ENCODE measurements at regions not wholly inside any gene's neighbourhood (a gene's known extent, or its start where the extent isn't known, plus 50 kb on each side); places are given as distances from the start of the nearest gene placed in this dataset.
"Not testable (repeated sequence)": the region's sequence is repeated elsewhere in the genome, so short reads cannot be mapped to it uniquely, and the experiment has no call there.

DNA sequence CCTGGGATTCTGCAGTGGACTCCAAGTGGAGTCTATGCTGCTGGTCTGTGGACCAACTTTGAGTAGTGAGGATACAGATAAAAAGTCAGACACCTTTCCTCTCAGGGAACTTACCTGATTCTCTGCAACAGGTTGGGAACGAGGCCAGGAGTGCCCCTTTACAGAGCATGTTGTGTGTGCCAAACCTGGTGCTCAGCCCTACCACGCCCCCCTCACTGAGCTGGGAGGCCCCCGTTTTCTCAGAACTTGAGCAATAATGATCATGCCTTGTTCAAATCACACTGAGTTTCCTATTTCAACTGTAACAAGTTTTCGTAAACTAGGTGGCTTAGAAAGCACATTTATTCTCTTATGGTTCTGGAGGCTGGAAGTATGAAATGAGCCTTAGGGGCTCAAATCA is 182.0 kb downstream of the COPRS start:
- no peak for DNase-seq

- DNase-seq: not testable (repeated sequence)
Observed at GRCh38 chr17:31675392-31675791, 183.7 kb downstream of the COPRS start.

GRCh38 chr17:31674717-31675349 is 184.2 kb downstream of the COPRS start:
- DNase-seq: peak; percentile 27

DNA sequence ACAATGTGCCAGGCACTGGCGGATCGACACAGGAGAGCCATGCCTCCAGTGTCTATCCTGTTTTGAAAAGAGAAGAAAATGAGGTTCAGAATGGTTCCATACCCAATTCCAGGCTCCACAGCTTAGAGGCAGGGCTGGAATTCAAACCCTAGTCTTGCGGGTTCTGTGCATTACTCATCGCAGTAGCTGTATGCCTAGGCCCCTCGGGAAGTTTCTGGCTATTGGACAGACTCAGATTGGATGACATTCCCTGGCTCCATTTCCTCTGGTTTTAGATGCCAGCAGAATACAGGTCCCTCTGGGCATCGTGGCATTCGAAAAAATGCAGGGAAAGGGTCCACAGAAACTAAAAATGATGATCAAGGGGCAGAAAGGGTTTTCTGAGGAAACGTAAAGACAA is 184.7 kb downstream of the COPRS start:
- DNase-seq: peak; percentile 53

DNA sequence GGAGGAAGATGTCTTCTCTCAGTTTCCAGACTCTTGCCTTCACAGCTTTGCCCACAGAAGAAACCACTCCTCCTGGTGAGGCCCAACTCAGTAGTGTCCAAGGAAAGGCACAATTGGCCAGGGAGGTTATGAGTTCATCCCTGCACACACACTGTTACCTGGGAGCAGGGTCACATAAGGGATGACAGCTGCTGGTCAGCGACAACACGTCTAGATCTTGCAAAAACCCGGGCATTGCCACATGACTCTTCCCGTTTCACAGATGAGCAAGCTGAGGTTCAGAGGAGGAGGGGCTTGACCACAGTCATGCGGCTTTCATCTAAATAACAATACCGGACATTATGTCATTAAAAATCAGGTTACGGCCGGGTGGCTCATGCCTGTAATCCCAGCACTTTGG is 186.0 kb downstream of the COPRS start:
- no peak for DNase-seq

- DNase-seq: peak; percentile 28
Observed at GRCh38 chr17:31672161-31672819, 186.8 kb downstream of the COPRS start.

DNA sequence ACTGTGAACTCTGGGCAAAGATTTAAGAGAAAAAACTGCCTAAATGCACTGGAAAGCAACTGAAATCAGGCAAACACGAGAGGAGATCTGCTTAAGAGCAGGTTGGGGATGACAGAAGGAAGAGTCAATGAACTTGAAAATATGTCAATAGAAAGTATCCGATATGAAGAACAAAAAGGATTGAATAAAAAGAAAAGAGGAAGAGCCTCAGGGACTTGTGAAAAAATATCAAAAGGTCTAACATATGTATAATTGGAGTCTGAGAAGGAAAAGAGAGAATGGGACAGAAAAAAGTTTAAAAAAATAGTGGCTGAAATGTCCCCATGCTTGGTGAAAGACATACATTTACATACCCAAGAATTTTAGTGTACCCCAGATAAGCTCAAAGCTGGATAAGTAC is 195.5 kb downstream of the COPRS start:
- DNase-seq: no peak

DNA sequence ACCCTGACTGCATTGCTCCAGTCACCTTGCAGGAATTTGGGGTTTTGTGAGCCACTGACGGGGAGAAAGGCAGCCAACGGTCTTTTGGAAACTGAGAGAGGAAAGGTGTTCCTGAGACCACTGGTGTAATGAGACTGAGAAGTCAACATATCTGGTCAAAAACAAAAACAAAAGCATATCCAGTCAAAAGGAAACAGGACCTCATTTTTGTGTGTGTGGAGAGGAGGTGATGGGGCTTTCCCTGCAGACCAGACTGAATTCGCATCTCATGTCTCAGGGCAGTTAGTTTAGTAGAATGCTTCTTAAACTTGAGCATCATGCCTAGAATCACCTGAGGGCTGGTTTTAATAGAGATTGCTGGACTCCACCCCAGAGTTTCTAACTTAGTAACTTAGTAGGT is 198.4 kb downstream of the COPRS start:
- no peak for DNase-seq

GRCh38 chr17:31657876-31658275 is 201.2 kb downstream of the COPRS start:
- DNase-seq: no peak

- DNase-seq: no peak
Observed at GRCh38 chr17:31654936-31655335, 204.1 kb downstream of the COPRS start.

- no peak for DNase-seq
Observed at GRCh38 chr17:31653691-31654090, 205.4 kb downstream of the COPRS start.

- no peak for DNase-seq
Observed at GRCh38 chr17:31650756-31651520, 208.1 kb downstream of the COPRS start.

DNA sequence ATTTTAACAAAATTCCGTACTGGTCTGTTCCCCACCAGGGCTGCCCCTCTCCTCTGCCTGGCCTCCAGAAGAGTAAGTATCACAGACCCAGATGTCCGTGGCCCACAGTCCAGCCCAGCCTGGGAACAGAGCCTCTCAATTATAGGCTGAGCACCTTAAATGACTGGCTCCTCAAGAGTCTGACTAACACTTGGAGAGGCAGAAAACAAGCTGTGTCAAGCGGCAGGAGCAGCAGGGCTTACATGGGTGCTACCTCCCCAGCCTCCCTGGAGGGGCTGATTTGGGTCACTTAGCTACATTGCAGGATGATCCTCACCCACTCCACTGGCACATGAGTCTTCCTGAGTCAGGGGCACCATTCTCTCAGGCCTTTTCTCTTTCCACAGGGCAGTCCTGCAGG is 209.7 kb downstream of the COPRS start:
- DNase-seq: no peak

- DNase-seq: no peak
Observed at GRCh38 chr17:31647661-31648060, 211.4 kb downstream of the COPRS start.

DNA sequence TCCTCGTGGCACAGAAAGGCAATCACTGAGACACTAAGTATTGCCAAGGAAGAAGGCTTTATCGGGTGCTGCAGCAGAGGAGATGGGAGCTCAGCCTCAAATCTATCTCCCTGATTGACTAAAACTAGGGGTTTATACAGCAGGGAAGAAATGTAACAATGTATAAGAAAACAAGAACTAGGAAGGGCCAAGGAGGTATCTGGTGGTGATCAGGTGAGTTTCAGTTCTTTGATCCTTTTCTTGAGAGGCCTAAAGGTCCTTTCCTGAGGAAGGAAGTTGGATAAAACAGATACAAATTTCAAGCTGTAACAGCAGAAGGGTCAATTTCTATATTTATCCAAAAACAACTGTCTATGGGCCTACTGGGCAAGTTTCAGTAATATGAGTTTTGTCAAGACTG is 212.4 kb downstream of the COPRS start:
- no peak for DNase-seq

- no peak for DNase-seq
Observed at GRCh38 chr17:31645351-31645750, 213.7 kb downstream of the COPRS start.

DNA sequence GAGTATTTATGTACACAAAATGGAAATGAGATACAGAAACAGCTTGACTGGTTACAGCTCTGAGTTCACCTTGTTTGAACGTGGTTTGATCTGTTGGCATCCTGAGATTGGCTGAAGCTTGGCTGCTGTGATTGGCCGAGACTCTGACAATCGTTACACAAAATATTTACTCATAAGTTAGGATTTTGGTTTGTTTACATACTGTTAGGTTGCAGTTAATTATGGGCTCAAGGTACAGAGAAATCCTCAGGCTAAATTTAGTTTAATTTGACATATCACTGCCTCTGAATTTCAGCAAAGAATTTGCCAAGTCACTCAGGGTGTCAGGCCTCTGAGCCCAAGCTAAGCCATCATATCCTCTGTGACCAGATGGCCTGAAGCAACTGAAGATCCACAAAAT is 227.3 kb downstream of the COPRS start:
- DNase-seq: no peak

DNA sequence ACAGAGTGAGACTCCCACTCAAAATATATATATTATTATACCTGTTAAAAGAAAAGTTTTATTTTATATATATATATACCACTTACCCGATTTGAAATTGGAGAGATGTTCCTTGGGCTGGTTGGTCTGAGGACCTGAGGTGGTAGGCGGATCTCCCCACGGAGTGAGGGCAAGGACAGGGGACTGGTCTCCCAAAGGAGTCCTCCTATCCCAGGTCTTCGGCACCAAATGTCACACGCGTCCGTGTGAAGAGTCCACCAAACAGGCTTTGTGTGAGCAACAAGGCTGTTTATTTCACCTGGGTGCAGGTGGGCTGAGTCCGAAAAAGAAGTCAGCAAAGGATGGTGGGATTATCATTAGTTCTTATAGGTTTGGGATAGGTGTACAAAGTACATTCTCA is 228.2 kb downstream of the COPRS start:
- DNase-seq: not testable (repeated sequence)

DNA sequence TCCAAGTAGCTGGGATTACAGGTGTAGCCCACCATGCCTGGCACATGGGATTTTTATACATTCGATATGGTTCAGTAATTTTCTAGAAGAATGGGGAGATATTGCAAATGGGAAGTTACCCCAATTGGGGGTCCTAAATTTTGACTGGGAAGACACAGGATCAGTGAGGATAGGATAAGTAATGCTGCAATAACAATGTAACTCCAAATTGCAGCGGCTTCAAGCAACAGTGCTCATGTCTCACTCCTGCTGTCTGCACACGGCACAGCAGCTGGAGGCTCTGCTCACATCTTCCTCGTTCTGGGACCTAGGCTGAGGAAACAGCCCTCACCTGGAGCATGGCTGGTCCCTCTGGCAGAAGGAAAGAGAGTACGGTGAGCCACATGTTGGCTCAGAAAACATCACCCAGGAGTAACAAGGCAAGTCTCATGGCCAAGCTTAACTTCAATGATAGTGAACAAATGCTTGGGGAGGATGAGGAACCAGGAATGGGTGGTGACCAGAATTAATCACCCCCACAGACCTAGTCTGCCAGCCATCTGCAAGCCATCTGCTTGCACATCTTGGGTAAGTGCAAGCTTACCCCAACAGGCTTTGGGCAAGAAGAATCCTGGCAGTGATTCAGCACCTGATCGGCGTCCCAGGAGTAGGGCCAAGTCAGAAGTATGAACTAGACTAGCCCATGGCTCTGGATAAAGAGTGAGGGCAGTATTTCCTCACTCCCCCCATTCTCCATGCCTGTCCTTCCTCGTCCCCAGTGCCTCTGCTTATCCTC is 229.2 kb downstream of the COPRS start:
- DNase-seq: peak; percentile 1

GRCh38 chr17:31627960-31628359 is 231.1 kb downstream of the COPRS start:
- DNase-seq: no peak

- no peak for DNase-seq
Observed at GRCh38 chr17:31623990-31624389, 232.5 kb downstream of the RAB11FIP4 start.

- no peak for DNase-seq
Observed at GRCh38 chr17:31622500-31622899, 231.0 kb downstream of the RAB11FIP4 start.

GRCh38 chr17:31621566-31621965 is 230.1 kb downstream of the RAB11FIP4 start:
- DNase-seq: no peak

Measured in tongue (tissue), 1 donor.